ENCODE measurements at regions not wholly inside any gene's neighbourhood (a gene's known extent, or its start where the extent isn't known, plus 50 kb on each side); places are given as distances from the start of the nearest gene placed in this dataset.

DNA sequence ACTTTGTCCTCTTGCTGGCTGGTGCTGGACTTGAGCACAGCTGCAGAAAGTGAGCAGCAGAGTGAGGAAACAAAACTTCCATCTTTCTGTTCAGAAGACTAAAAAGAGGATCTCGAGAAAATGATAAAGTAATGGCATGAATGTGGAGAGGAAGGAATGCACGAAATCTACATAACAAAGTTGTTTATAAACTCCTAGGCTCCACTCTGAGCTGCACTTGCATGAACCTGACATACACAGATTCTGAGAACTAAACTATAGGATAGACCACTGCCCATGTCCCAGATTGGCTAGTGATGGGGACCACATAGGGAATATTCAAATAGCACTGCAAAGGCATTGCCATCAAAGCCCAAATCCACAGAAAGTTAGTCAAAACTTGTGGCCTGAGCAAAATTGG lies 121.1 kb upstream of the MON1B start:
- H3K4me3 ChIP-seq (ENCODE audit: low read depth, low read length): no peak overlapping the region
- TF ChIP-seq, protein P1, sequence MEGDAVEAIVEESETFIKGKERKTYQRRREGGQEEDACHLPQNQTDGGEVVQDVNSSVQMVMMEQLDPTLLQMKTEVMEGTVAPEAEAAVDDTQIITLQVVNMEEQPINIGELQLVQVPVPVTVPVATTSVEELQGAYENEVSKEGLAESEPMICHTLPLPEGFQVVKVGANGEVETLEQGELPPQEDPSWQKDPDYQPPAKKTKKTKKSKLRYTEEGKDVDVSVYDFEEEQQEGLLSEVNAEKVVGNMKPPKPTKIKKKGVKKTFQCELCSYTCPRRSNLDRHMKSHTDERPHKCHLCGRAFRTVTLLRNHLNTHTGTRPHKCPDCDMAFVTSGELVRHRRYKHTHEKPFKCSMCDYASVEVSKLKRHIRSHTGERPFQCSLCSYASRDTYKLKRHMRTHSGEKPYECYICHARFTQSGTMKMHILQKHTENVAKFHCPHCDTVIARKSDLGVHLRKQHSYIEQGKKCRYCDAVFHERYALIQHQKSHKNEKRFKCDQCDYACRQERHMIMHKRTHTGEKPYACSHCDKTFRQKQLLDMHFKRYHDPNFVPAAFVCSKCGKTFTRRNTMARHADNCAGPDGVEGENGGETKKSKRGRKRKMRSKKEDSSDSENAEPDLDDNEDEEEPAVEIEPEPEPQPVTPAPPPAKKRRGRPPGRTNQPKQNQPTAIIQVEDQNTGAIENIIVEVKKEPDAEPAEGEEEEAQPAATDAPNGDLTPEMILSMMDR (IDR thresholded peaks at IDR 0.05; ENCODE audit: control insufficient read depth, extremely low read depth, insufficient read depth): no peak
- no peak for DNase-seq (ENCODE audit: low read depth)

DNA sequence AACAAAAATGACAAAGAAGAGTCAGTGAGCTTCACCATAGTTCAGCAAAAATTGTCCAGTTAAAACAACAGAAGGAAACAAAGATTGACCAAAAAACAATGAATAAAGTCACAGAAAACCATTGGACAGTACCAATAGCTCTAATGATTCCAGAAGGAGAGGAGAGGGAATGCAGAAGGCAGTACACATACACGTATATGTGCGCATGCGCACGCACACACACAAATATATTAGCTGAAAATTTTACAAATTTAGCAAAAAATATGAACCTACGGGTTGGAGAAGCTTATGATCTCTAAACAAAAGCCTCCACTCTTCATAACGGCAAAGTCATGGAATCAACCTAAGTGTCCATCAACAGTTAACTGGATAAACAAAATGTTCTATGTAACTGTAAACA lies 120.3 kb upstream of the MON1B start:
- TF ChIP-seq, protein P1 (IDR thresholded peaks at IDR 0.05; ENCODE audit: control insufficient read depth, extremely low read depth, insufficient read depth): no peak
- no peak for DNase-seq (ENCODE audit: low read depth)

DNA sequence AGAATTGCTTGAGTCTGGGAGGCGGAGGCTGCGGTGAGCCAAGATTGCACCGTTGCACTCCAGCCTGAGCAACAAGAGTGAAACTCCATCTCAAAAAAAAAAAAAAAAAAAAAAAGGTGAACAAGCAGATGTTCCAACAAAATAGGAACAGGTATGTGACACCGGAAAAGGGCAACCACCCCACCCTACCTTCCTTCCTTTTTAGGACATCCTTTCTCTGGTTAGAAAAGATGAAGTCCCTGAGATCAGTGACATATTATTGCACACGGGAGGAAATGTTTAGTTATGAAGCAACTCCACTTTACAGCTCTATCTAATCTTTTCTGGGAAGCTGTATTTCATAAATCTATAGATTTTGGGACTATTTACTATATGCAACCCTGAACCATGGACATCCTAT lies 114.2 kb upstream of the MON1B start:
- no peak for DNase-seq (ENCODE audit: low read depth)
- no peak overlapping the region for H3K4me3 ChIP-seq (ENCODE audit: low read depth, low read length)
- TF ChIP-seq, protein P1 (IDR thresholded peaks at IDR 0.05; ENCODE audit: control insufficient read depth, extremely low read depth, insufficient read depth): no peak

More for the DNA sequence above, 120.3 kb upstream of the MON1B start:
- H3K4me3 ChIP-seq (ENCODE audit: low read depth, low read length): no peak overlapping the region

DNA sequence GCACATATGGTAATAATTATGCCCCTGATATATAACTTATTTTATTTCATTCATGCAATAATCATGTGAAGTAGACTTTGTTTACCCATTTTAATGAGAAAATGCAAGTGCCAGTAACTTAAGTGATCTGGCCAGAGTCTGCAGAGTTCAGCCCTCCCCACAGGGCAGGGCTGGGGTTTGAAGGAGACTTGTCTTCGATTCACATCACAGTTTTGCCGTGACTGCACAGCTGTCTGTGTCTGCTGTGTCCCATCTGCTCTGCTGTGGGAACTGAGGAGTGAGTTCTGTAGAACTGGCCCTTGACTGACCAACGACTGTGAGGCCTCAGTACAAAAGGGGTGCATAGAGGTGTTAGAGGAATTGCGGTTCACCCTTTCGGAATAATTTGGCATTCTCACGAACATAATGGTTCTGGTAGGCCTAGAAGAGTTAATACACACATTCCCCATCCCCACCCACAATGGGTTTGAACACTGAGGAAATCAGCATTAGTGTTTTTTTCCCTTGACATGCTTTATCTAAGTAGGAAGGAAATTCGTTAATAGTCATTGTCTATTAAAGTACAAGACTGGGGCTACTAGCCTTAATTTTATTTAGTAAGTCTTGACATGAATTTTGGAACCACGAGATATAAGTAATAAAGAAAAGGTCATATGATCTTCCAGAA lies 113.6 kb upstream of the MON1B start:
- no peak overlapping the region for H3K4me3 ChIP-seq (ENCODE audit: low read depth, low read length)
- no peak for DNase-seq (ENCODE audit: low read depth)
- TF ChIP-seq, protein P1 (IDR thresholded peaks at IDR 0.05; ENCODE audit: control insufficient read depth, extremely low read depth, insufficient read depth): no peak

DNA sequence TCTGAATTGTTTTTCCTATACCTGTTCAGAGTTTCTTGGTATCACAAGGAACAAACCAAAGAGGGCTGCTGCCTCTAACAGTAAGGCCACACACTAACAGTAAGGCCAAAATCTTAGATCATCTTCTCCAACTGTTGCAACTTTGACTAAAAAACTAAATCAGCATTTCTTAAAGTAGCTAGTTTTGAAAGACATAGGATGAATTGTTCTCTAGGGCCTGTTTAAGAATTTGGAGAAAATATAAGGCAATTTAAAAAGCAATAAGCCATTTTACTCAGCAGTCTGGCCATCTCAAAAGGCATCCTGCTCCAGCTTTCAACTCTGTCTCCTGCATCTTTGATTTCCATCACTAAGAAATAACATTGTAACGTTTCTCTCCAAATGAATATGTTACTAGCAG lies 105.0 kb upstream of the MON1B start:
- DNase-seq (ENCODE audit: low read depth): no peak
- TF ChIP-seq, protein P1 (IDR thresholded peaks at IDR 0.05; ENCODE audit: control insufficient read depth, extremely low read depth, insufficient read depth): no peak
- no peak overlapping the region for H3K4me3 ChIP-seq (ENCODE audit: low read depth, low read length)

DNA sequence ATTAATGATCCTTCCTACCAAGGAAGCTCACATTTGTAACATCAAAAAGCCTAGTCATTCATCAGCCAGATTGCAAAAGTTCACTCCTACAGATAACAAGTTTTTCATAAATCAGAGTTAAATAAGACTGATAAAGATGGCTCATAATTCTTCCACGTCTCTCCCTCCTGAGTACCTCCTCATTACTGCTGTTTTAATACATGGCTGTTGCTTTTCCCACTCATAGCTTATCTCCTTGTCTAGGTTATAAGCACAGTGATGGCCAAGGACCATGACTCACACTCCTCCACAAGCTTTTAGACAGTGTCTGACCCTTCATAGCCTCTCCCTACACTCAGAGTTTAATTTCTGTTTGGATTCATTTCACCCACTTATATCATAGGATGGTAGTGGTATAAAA lies 100.9 kb upstream of the MON1B start:
- no peak for DNase-seq (ENCODE audit: low read depth)
- no peak overlapping the region for H3K4me3 ChIP-seq (ENCODE audit: low read depth, low read length)
- TF ChIP-seq, protein P1 (IDR thresholded peaks at IDR 0.05; ENCODE audit: control insufficient read depth, extremely low read depth, insufficient read depth): no peak

DNA sequence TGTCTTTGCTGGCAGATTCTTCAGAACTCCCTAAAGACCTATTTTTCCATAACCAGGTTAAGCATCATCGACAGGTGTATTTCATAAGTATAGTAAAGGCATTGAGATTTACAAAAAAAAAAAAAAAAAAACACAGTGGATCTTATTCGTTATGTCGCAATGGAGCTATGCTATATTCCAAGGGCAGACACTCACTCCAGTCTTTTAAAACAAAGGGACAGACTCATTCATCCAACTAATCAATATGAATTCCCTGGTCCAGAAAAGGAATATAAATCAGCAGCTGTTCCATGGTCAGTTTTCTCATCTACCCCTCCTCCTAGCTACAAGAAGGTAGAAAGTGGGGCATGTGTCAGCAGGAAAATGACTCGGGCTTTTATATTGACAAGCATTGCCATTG lies 97.7 kb upstream of the MON1B start:
- TF ChIP-seq, protein P1 (IDR thresholded peaks at IDR 0.05; ENCODE audit: control insufficient read depth, extremely low read depth, insufficient read depth): no peak

More for the DNA sequence above, 97.7 kb upstream of the MON1B start:
- H3K4me3 ChIP-seq (ENCODE audit: low read depth, low read length): no peak overlapping the region
- DNase-seq (ENCODE audit: low read depth): no peak
